Upper lobe of left lung (tissue), 6 donors: ENCODE measurements at regions not wholly inside any gene's neighbourhood (a gene's known extent, or its start where the extent isn't known, plus 50 kb on each side); places are given as distances from the start of the nearest gene placed in this dataset.
A peak's percentile ranks its signal among the peaks of the same experiment; 100 is the strongest.

Experiments
- ATAC-seq, 2 donors: fragments of 200-7000 bp; cut with Tn5 transposase; one replicate each; pipeline ENCODE4 v1.9.1; 2022; ENCODE audit warnings: mild to moderate bottlenecking in 2 of 2, moderate library complexity in 2 of 2; ENCODE audit not compliant: low FRiP score in 2 of 2
- DNase-seq, 2 donors: peaks; one replicate each; pipeline ENCODE4 v3.0.0-alpha.2; 2019 to 2020
- H3K27ac ChIP-seq, 4 donors: fragments of 200-600 bp; sonication (generic); one replicate each; pipeline ENCODE4 v1.5.1; 2016 to 2019
- H3K27me3 ChIP-seq, 4 donors: fragments of 200-600 bp; sonication (generic); one replicate each; pipeline ENCODE4 v1.5.1; 2017 to 2019
- H3K36me3 ChIP-seq, 4 donors: fragments of 200-600 bp; sonication (generic); one replicate each; pipeline ENCODE4 v1.5.1; 2016 to 2019
- H3K4me1 ChIP-seq, 4 donors: fragments of 200-600 bp; sonication (generic); one replicate each; pipeline ENCODE4 v1.5.1; 2018 to 2019
- H3K4me3 ChIP-seq, 4 donors: fragments of 200-600 bp; sonication (generic); one replicate each; pipeline ENCODE4 v1.5.1; 2017 to 2019; ENCODE audit warnings: mild to moderate bottlenecking in 2 of 4, moderate library complexity in 1 of 4
- H3K9me3 ChIP-seq, 4 donors: fragments of 200-600 bp; sonication (generic); one replicate each; pipeline ENCODE4 v1.5.1; 2018 to 2019
- EP300 ChIP-seq, 4 donors: sonication (generic); formaldehyde crosslinking; IDR thresholded peaks; one replicate each; pipeline ENCODE4 v1.5.1; 2017; ENCODE audit warnings: antibody characterized with exemption in 4 of 4, control low read depth in 2 of 4
- POLR2A ChIP-seq, 4 donors: fragments of 450-650 bp; IDR thresholded peaks; one replicate each; pipeline ENCODE4 v1.5.1; 2016 to 2017; ENCODE audit warnings: antibody characterized with exemption in 4 of 4, mild to moderate bottlenecking in 2 of 4
- POLR2AphosphoS5 ChIP-seq, 2 donors: sonication (generic); formaldehyde crosslinking; IDR thresholded peaks; one replicate each; pipeline ENCODE4 v1.5.1; 2017; ENCODE audit warnings: antibody characterized with exemption in 2 of 2
- WGBS, 2 donors: methylation state at CpG; one replicate each; pipeline ENCODE4 v1.1.5; 2017 to 2018; 5-methylcytosine and 5-hydroxymethylcytosine counted together
- TF ChIP-seq, protein P1 (sequence below), 6 experiments: fragments of 450-650 bp in 4 of 6; fragments of 200-600 bp in 2 of 6; sonication (generic) in 2 of 6; IDR thresholded peaks; one replicate each; pipeline ENCODE4 v1.5.1; 2016 to 2019; ENCODE audit warnings: antibody characterized with exemption in 6 of 6
- donor health status: DM: no; HTN: no; CAD: no; lungs with moderate emphysema.
- donor health status: DM: no; HTN: yes; CAD: no; lungs with severe emphysema.

DNA sequence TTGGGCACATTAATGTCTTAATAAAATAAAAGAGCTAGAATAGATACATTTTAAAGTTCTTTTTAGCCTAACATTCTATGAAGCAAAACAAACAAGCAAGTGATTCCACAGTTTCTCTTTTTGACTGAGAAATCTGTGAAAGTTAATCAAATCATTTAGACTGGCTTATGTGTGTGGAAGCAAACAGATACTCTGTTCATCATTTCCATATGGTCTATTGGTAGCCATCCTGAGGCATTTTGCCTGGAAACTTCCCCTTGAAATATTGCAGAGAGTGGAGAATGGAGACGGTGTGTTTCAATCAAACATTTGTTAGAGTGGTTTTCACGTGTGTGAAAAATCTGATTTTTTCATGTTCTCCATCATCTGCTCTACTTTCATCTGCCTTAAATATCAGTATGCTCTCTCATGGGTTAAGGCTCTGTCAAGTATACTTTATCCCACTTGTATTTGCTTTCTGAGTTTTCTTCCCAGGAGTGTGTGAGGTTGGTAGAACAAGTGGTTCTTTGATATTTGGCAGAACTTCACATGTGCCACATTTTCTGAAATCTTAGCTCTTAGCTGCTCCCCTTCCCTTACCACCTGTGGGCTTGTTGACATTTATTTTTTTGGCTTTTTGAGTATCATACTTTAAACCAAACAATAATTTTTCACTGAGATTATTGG, 139.1 kb upstream of the PTGFR start:
- DNase-seq, result no peak

DNA sequence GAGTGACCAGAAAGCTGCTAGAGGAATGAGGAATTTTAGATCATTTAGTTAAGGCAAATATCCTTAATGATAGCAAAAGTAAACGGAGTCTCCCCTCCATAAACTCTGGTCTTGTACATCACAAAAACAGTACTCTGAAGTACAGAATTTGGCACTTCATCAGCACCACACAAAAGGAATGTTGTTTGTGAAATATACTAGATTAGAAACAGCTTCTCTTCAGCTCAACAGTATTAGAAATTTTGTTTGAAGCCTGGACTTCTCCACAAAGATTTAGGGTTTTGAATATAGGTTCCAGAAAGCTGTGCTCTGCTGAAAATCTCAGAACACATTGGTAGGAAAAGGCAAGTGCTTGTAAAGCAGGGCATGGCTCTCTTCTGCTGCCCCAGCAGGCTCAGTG, 135.1 kb upstream of the PTGFR start:
- 38 to 48% methylated on average over 1 of the region's 1 CpG for WGBS, 2 donors
- DNase-seq (no peak), ATAC-seq (no peak)
- no peaks in the 10 kb centered on the region for H3K36me3 ChIP-seq
- no peaks in the 10 kb centered on the region for H3K9me3 ChIP-seq
- peaks cover 0 to 7% (median 0%) of the 10 kb centered on the region in 4 donors for H3K4me1 ChIP-seq
- no peaks in the 10 kb centered on the region for H3K27me3 ChIP-seq
- TF ChIP-seq, protein P1, sequence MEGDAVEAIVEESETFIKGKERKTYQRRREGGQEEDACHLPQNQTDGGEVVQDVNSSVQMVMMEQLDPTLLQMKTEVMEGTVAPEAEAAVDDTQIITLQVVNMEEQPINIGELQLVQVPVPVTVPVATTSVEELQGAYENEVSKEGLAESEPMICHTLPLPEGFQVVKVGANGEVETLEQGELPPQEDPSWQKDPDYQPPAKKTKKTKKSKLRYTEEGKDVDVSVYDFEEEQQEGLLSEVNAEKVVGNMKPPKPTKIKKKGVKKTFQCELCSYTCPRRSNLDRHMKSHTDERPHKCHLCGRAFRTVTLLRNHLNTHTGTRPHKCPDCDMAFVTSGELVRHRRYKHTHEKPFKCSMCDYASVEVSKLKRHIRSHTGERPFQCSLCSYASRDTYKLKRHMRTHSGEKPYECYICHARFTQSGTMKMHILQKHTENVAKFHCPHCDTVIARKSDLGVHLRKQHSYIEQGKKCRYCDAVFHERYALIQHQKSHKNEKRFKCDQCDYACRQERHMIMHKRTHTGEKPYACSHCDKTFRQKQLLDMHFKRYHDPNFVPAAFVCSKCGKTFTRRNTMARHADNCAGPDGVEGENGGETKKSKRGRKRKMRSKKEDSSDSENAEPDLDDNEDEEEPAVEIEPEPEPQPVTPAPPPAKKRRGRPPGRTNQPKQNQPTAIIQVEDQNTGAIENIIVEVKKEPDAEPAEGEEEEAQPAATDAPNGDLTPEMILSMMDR (IDR thresholded peaks at IDR 0.05), result no peak
- TF ChIP-seq EP300 (IDR thresholded peaks at IDR 0.05) (no peak), POLR2A (IDR thresholded peaks at IDR 0.05) (no peak), POLR2AphosphoS5 (IDR thresholded peaks at IDR 0.05) (no peak)
- H3K4me3 ChIP-seq, result no peak overlapping the region
- H3K27ac ChIP-seq, result no peak overlapping the region

More for the DNA sequence above, 139.1 kb upstream of the PTGFR start:
- no peaks in the 10 kb centered on the region for H3K27me3 ChIP-seq
- H3K4me1 ChIP-seq, result peaks cover 0 to 7% (median 0%) of the 10 kb centered on the region in 4 donors
- no peaks in the 10 kb centered on the region for H3K9me3 ChIP-seq
- H3K27ac ChIP-seq, result no peak overlapping the region
- peak in 1 of 2 donors; percentile 68 for ATAC-seq
- WGBS, 2 donors, result 53 to 63% methylated on average over 2 of the region's 2 CpGs
- TF ChIP-seq EP300 (IDR thresholded peaks at IDR 0.05), result no peak
- TF ChIP-seq, protein P1 (IDR thresholded peaks at IDR 0.05), result no peak
- TF ChIP-seq POLR2A (IDR thresholded peaks at IDR 0.05), result no peak
- no peak for TF ChIP-seq POLR2AphosphoS5 (IDR thresholded peaks at IDR 0.05)
- H3K36me3 ChIP-seq, result no peaks in the 10 kb centered on the region
- no peak overlapping the region for H3K4me3 ChIP-seq

DNA sequence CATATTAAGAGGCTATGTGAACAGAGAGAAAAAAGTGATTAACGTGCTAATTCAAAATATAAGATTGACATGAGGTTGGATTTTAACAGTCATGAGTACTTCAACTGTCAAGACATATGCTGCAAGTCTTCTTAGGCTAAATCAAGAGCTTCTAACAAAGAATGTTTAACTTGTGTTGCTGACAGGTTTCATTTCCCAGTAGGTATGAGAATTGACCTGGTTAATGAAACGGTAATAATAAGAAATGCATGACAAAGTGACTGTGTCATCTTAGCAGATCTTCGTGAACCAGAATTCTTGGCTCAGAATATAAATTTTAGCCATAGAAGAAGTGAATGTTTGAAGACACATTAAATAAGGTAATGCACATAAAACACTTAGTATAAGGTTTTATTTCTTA, 132.6 kb upstream of the PTGFR start:
- no peak for ATAC-seq
- Histone ChIP-seq H3K36me3 (no peaks in the 10 kb centered on the region), H3K27ac (no peak overlapping the region), H3K4me1 (peaks cover 0 to 3% (median 0%) of the 10 kb centered on the region in 4 donors), H3K27me3 (no peaks in the 10 kb centered on the region), H3K9me3 (no peaks in the 10 kb centered on the region), H3K4me3 (no peak overlapping the region)
- no peak for DNase-seq
- TF ChIP-seq EP300 (IDR thresholded peaks at IDR 0.05), result no peak
- no peak for TF ChIP-seq POLR2AphosphoS5 (IDR thresholded peaks at IDR 0.05)
- TF ChIP-seq POLR2A (IDR thresholded peaks at IDR 0.05), result no peak
- TF ChIP-seq, protein P1 (IDR thresholded peaks at IDR 0.05), result no peak
- WGBS, 2 donors, result 89 to 91% methylated on average over 3 of the region's 3 CpGs

DNA sequence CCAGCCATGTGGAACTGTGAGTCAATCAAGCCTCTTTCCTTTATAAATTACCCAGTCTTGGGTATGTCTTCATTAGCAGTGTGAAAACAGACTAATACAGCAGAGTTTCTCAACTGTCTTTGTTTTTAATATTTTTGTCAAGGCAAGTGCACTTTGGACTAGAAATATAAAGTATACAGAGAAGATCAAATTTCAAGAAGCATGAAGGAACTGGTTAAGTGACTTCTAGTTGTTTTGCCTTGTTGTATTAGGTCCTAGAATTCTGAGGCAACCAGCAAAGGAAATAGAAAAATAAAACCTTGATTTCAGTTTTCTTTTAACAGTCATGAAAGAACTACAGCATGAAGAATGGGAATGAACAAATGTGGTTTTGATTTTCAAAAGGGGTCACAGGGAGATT, 131.1 kb upstream of the PTGFR start:
- Histone ChIP-seq H3K4me3 (no peak overlapping the region), H3K36me3 (no peaks in the 10 kb centered on the region), H3K27me3 (no peaks in the 10 kb centered on the region), H3K27ac (no peak overlapping the region), H3K4me1 (peaks cover 0 to 3% (median 0%) of the 10 kb centered on the region in 4 donors), H3K9me3 (no peaks in the 10 kb centered on the region)
- TF ChIP-seq POLR2AphosphoS5 (IDR thresholded peaks at IDR 0.05) (no peak), EP300 (IDR thresholded peaks at IDR 0.05) (no peak), POLR2A (IDR thresholded peaks at IDR 0.05) (no peak)
- TF ChIP-seq, protein P1 (IDR thresholded peaks at IDR 0.05), result no peak
- no peak for DNase-seq
- no peak for ATAC-seq

DNA sequence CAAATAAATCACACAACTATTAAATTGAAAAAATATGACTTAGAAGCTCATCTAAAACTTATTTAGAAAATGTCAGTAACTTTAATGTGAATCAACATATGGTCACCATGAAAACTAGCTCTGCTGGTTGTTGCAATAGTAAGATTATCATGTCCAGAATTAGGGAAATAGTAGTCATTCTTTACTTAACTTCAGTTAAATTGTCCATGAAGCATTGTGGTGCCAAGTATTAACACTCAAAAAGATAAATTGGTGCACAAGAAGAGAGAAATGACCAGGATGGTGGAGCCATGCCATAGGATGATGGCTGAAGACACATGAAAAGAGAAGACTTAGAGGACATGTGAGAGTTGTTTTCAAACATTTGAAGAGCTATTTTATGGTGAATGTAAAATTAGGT, 130.2 kb upstream of the PTGFR start:
- Histone ChIP-seq H3K4me1 (peaks cover 0 to under 1% (median 0%) of the 10 kb centered on the region in 4 donors), H3K9me3 (no peaks in the 10 kb centered on the region), H3K4me3 (no peak overlapping the region), H3K27ac (no peak overlapping the region), H3K36me3 (no peaks in the 10 kb centered on the region), H3K27me3 (no peaks in the 10 kb centered on the region)
- TF ChIP-seq EP300 (IDR thresholded peaks at IDR 0.05) (no peak), POLR2A (IDR thresholded peaks at IDR 0.05) (no peak), POLR2AphosphoS5 (IDR thresholded peaks at IDR 0.05) (no peak)
- TF ChIP-seq, protein P1 (IDR thresholded peaks at IDR 0.05), result no peak
- ATAC-seq (no peak), DNase-seq (no peak)
